Ascending aorta (tissue), 2 donors: ENCODE measurements at regions not wholly inside any gene's neighbourhood (a gene's known extent, or its start where the extent isn't known, plus 50 kb on each side); places are given as distances from the start of the nearest gene placed in this dataset.

Experiments used
- DNase-seq, 2 donors: peaks; one replicate each; pipeline ENCODE4 v3.0.0-alpha.2; 2019; ENCODE audit warnings: low spot score in 2 of 2
- H3K27ac ChIP-seq, 2 donors: fragments of 200-600 bp; sonication (generic); one replicate each; pipeline ENCODE4 v1.5.1; 2016 to 2017; ENCODE audit warnings: mild to moderate bottlenecking in 1 of 2
- H3K27me3 ChIP-seq: fragments of 200-600 bp; sonication (generic); one replicate; pipeline ENCODE4 v1.5.1; 2017
- H3K36me3 ChIP-seq, 2 donors: fragments of 200-600 bp; sonication (generic); one replicate each; pipeline ENCODE4 v1.5.1; 2016
- H3K4me1 ChIP-seq, 2 donors: fragments of 200-600 bp; sonication (generic); one replicate each; pipeline ENCODE4 v1.5.1; 2016 to 2017; ENCODE audit warnings: mild to moderate bottlenecking in 1 of 2
- H3K4me3 ChIP-seq, 2 donors: fragments of 200-600 bp; sonication (generic); one replicate each; pipeline ENCODE4 v1.5.1; 2016 to 2017; ENCODE audit warnings: mild to moderate bottlenecking in 1 of 2
- H3K9me3 ChIP-seq, 2 donors: fragments of 200-600 bp; sonication (generic); one replicate each; pipeline ENCODE4 v1.5.1; 2016
- intact Hi-C: fragments of 100-400 bp; cut with DNase I; formaldehyde crosslinking; loops from one replicate; pipeline ENCODE4 v1.15.1; 2023
- TF ChIP-seq, protein P1 (sequence below), 3 experiments: fragments of 200-600 bp in 2 of 3; fragments of 450-650 bp in 1 of 3; sonication (generic) in 2 of 3; IDR thresholded peaks; one replicate each; pipeline ENCODE4 v1.5.1; 2016 to 2019; ENCODE audit warnings: antibody characterized with exemption in 3 of 3, mild to moderate bottlenecking in 1 of 3, moderate library complexity in 1 of 3

GRCh38 chr4:156583265-156583664 lies 388.3 kb downstream of the PDGFC start:
- no peaks in the 10 kb centered on the region for H3K4me1 ChIP-seq
- TF ChIP-seq, protein P1, sequence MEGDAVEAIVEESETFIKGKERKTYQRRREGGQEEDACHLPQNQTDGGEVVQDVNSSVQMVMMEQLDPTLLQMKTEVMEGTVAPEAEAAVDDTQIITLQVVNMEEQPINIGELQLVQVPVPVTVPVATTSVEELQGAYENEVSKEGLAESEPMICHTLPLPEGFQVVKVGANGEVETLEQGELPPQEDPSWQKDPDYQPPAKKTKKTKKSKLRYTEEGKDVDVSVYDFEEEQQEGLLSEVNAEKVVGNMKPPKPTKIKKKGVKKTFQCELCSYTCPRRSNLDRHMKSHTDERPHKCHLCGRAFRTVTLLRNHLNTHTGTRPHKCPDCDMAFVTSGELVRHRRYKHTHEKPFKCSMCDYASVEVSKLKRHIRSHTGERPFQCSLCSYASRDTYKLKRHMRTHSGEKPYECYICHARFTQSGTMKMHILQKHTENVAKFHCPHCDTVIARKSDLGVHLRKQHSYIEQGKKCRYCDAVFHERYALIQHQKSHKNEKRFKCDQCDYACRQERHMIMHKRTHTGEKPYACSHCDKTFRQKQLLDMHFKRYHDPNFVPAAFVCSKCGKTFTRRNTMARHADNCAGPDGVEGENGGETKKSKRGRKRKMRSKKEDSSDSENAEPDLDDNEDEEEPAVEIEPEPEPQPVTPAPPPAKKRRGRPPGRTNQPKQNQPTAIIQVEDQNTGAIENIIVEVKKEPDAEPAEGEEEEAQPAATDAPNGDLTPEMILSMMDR (IDR thresholded peaks at IDR 0.05) = no peak
- no peak overlapping the region for H3K27ac ChIP-seq
- intact Hi-C loops = no loop called here
- no peaks in the 10 kb centered on the region for H3K36me3 ChIP-seq
- H3K4me3 ChIP-seq = no peak overlapping the region
- no peaks in the 10 kb centered on the region for H3K27me3 ChIP-seq
- H3K9me3 ChIP-seq = no peaks in the 10 kb centered on the region
- no peak for DNase-seq

GRCh38 chr4:156581282-156582063 lies 390.1 kb downstream of the PDGFC start:
- no peaks in the 10 kb centered on the region for H3K9me3 ChIP-seq
- no peak for DNase-seq
- no peaks in the 10 kb centered on the region for H3K36me3 ChIP-seq
- no peaks in the 10 kb centered on the region for H3K27me3 ChIP-seq
- TF ChIP-seq, protein P1 (IDR thresholded peaks at IDR 0.05) = no peak
- intact Hi-C loops = no loop called here
- H3K4me1 ChIP-seq = no peaks in the 10 kb centered on the region
- peak overlapping the region; percentile 11 to 20 for H3K4me3 ChIP-seq
- no peak overlapping the region for H3K27ac ChIP-seq

DNA sequence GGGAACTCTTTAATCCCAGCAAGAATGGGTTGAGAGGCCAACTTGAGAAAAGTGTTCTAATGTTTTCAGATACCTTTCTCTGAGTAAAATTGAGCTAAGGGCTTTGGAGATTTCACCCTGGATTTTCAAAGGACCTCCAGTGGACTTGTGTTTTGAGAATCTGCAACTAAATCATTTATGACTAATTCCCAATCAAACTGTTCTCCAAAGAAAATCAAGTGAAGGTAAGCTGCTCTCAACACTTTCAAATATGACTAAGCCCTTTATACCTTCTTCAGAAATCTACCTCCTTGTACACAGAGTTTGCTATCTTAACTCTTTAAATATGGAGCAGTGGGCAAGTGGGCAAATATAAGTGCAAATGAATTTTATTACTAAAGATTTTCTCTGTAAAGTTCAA lies 392.9 kb downstream of the PDGFC start:
- Histone ChIP-seq H3K4me3 (no peak overlapping the region), H3K4me1 (no peaks in the 10 kb centered on the region), H3K36me3 (no peaks in the 10 kb centered on the region), H3K27me3 (no peaks in the 10 kb centered on the region), H3K27ac (peak overlapping the region; percentile 18 to 36), H3K9me3 (no peaks in the 10 kb centered on the region)
- intact Hi-C loops = loop anchor here (5.0 kb wide), 1 partner anchor 394 kb away; the partner anchor contains the start of gene PDGFC
- TF ChIP-seq, protein P1 (IDR thresholded peaks at IDR 0.05) = no peak
- no peak for DNase-seq

GRCh38 chr4:156578005-156578404 lies 393.6 kb downstream of the PDGFC start:
- no peak for DNase-seq
- intact Hi-C loops = loop anchor here (5.0 kb wide), 1 partner anchor 394 kb away; the partner anchor contains the start of gene PDGFC
- no peaks in the 10 kb centered on the region for H3K27me3 ChIP-seq
- H3K27ac ChIP-seq = peak overlapping the region; percentile 34 to 36
- no peaks in the 10 kb centered on the region for H3K9me3 ChIP-seq
- no peak overlapping the region for H3K4me3 ChIP-seq
- TF ChIP-seq, protein P1 (IDR thresholded peaks at IDR 0.05) = no peak
- no peaks in the 10 kb centered on the region for H3K36me3 ChIP-seq
- no peaks in the 10 kb centered on the region for H3K4me1 ChIP-seq

DNA sequence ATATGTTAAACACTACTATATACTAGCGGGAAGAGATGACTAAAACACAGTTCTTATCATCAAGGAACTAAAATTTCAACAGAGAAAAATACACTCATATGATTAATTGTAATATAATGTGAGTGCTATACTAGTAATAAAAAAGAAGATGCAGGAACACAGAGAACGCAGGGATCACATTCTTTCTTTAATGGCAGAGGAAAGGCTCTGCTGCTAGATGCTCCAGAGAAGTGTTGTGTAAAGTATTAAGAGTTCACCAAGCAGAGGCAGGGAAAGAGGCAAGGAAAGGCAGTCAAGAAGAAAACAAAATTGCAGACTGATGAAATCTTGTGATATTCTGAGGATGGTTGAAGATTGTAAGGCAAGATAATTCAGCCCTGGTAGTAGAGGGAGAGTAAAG lies 394.7 kb downstream of the PDGFC start:
- no peak for DNase-seq
- Histone ChIP-seq H3K36me3 (no peaks in the 10 kb centered on the region), H3K27ac (peak overlapping the region; percentile 34 to 36), H3K27me3 (no peaks in the 10 kb centered on the region), H3K9me3 (no peaks in the 10 kb centered on the region), H3K4me1 (no peaks in the 10 kb centered on the region), H3K4me3 (no peak overlapping the region)
- TF ChIP-seq, protein P1 (IDR thresholded peaks at IDR 0.05) = no peak
- intact Hi-C loops = loop anchor here (5.0 kb wide), 1 partner anchor 395 kb away; the partner anchor contains the start of gene PDGFC
